GM21390 (cell line): ENCODE measurements at regions not wholly inside any gene's neighbourhood (a gene's known extent, or its start where the extent isn't known, plus 50 kb on each side); places are given as distances from the start of the nearest gene placed in this dataset.
"Not testable (repeated sequence)": the region's sequence is repeated elsewhere in the genome, so short reads cannot be mapped to it uniquely, and the experiment has no call there.

ENCODE experiments used
- ATAC-seq: cut with Tn5 transposase; IDR thresholded peaks from one replicate; pipeline ENCODE4 v1.9.1; 2021; ENCODE audit not compliant: unreplicated experiment

DNA sequence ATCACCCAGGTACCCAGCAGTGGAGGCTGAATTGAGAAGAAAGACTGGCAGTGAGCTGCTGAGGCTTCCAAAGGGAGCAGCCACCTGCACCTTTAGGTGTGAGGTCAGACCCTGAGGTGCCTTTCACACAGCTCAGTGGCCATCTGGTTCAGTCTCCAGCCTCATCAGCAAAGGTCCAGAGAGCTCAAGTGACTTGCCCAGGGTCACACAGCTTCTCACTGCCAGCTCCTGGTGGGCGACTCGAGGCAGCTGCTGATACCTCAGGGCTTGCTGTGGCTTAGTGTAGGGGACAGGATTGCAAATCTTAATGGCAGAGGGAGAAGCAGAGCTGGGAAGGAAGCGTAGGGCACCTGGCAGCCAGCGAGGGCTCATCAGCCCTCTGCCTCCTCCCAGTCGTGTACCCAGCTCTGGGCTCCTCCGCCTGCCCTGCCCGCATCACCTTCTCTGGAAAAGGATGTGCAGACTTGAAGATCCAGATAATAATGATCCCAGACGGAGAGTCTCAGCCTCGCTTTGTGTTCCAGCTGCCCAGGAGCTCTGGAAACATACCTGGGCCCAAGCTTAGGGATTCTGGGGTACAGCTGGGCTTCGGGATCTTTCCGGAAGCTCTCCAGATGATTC lies 165.3 kb upstream of the GSE1 start:
- no peak for ATAC-seq

DNA sequence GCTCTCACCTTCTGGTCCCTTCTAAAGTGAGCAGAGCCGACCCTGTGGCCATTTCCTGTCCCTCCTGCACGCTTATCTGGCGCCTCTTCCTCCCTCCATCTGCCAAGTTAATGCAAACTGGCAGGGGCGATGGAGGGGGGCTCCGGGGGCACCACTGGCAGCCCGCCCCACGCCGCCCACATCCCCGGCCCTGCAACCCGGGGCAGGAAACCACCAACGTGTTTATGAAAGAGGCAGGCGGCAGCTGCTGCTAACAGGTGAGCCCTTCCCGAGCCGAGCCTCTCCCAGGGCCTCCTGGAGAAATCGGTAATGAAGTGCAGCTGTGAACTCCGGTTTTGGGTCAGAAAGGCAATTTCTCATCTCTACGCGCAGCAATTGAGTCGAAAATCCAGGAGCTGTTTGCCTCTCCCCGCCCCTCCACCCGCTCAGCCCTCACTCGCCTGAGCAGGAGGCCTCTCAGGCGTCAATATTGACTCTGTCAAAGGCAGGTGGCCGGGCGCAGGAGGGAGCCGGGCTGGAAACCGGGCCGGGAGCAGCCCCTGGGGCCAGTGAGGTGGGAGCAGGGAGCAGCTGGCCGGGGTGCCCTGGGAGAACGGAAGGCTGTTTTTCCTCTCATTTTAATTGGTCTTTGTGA lies 164.4 kb upstream of the GSE1 start:
- ATAC-seq: no peak

DNA sequence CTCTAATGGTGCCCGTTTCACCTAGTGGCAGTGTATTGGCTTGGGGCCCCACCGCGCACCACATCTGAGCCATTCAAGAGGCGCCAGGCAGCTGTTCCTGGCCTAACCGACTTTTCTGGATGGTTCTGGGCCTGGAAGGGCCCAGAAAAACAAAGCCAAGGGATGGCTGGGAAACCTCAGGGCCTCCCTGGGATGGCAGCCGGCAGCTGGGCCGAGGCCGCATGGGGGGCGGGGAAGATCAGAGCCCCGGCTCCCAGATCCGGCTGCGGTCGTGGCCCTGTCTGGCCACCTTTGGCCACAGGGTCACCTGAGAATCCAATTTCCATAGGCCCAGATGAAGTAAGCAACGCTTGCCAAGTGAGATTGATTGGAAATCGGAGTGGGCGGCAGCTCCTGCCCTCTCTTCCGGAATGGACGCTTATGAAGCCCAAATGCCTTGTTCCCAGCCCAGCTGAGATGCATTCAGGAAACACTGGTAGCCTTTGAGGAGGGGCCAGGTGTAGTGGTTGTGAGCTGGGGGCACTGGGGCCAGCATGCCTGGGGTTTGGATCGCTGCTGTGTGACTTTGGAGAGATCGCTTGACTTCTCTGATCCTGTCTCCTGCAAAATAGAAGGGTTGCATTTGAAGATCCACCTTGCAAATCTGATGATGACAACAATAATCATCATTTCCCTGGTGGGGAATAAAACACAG lies 163.8 kb upstream of the GSE1 start:
- ATAC-seq: no peak

DNA sequence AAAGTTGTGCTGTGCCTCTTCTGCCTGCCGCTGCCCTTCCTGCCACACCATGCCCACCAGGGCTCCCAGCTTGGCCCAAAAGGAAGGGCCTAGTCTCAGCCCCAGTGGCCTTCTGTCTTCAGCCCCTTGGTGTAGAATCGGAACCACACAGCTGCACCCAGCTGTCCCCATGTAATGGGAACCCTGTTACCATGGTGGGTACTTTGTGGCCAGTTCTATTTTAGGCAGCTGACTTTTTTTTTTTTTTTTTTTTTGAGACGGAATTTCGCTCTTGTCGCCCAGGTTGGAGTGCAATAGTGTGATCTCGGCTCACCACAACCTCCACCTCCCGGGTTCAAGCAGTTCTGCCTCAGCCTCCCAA lies 163.3 kb upstream of the GSE1 start:
- ATAC-seq: no peak

DNA sequence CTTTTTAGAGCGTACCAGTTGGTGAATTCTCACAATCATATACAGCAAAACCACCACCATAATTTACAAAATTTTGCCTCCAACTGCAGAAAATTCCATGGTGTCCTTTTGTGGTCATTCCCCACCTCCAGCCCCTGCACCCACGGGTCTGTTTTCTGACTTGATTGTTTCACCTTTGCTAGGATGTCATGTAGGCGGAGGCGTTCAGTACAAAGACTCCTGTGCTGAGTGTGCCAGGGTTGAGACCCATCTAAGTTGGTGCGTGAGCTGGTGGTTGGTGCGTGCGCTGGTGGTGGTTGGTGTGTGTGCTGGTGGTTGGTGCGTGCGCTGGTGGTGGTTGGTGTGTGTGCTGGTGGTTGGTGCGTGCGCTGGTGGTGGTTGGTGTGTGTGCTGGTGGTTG lies 162.0 kb upstream of the GSE1 start:
- ATAC-seq: not testable (repeated sequence)

DNA sequence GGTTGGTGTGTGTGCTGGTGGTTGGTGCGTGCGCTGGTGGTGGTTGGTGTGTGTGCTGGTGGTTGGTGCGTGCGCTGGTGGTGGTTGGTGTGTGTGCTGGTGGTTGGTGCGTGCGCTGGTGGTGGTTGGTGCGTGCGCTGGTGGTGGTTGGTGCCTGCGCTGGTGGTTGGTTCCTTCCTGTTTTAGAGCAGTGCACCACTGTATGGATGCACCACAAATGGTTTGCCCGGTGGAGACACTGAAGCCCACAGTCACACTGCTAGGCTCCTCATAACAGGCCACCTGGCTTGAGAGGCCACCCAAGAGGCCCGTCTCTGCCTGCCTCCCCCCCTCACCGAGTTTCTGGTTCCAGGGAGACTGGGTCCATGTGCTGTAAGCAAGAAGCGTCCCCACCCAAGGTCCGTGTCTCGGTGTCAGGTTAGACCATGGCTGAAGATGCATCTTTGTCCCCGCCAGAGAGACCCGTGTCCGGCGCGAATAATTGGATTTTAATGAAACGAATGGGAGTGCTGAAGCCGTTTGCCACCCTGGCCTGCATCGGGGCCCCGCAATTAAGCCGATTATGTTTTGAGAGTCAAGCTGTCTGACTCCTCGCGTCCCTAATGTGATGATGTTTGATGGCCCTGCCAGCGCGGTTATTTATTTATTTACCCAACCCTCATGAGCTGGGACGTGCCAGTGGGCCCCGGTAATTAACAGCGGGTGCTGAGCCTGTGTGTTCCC lies 161.3 kb upstream of the GSE1 start:
- ATAC-seq: no peak

DNA sequence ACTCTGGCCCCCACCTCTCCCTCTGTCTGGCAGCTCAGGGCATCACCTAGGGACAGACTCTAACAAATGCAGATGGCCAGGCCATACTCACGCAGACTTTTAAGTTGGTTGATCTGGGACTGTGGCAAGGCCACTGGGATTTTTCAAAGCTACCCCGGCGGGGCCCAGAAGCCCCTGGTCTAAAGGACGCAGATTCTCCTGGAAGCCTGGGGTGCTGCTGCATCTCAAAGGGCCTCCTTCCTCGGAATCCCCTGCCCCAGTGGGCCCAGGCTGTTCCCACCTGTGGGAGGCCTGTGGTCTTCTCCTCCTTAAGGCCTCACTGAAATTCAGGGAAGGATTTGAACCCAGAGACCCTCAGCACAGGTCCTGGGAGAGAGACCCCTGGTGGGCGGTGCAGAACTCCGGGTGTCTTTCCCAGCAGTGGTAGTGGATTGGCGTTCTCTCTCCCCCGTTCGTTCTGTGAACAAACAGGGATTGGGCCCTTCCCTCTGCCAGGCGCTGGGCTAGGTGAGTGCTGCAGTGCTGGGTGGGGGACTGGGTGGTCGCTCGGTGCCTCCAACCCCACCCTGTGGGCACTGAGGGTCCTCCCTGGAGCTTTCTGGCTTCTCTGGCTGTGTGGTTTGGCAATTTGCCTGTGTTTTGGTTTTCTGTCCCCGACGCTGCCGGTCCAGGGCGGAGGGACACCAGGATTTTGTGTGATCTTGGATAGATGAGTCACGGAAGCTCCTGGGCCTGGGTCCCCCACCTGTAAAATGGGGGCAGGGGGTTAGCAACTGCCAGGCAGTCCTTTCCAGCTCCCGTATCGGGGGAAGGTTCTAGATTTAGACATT lies 160.5 kb upstream of the GSE1 start:
- ATAC-seq: no peak

DNA sequence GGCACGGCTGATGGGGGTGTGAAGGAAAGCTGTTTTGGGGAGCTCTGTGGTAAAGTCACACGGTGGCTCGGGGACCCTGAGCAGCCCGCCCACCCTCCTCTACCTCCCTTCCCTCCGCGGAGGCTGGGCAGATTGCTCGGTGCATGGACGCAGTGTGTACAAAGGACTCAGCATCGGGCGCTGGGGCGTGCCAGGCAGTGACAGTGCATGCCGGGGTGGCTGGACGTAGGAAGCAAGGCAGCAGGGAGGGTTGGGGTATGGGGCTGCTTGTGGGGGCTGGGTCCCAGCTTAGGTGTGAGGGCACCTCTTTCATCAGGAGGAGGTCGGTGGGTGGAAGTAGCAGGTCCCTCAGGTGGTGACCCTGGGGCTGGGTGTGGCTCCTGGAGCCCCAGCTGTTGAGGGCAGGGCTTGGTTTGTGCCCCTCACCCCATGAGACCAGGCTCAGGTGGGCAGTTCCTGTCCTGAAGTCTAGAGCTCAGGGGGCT lies 159.9 kb upstream of the GSE1 start:
- ATAC-seq: no peak

DNA sequence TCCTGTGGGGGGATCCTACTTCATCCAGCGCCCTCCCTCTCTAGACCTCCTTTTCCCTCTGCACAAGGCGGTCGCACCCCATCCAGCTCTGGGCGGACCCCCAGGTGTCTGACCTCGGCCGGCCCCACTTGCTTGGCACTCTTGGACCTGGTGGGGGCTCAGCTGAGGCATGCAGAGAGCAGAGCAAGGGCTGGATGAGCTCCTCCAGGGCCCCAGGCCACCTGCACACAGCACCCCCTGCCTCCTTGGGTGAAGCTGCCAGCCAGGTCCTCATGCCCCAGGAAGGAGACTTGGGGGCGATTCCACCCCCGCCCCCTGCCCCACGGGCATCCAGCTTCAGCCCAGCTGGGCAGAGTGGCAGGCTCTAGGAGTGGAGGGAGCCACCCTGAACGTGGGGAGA lies 159.4 kb upstream of the GSE1 start:
- ATAC-seq: no peak

DNA sequence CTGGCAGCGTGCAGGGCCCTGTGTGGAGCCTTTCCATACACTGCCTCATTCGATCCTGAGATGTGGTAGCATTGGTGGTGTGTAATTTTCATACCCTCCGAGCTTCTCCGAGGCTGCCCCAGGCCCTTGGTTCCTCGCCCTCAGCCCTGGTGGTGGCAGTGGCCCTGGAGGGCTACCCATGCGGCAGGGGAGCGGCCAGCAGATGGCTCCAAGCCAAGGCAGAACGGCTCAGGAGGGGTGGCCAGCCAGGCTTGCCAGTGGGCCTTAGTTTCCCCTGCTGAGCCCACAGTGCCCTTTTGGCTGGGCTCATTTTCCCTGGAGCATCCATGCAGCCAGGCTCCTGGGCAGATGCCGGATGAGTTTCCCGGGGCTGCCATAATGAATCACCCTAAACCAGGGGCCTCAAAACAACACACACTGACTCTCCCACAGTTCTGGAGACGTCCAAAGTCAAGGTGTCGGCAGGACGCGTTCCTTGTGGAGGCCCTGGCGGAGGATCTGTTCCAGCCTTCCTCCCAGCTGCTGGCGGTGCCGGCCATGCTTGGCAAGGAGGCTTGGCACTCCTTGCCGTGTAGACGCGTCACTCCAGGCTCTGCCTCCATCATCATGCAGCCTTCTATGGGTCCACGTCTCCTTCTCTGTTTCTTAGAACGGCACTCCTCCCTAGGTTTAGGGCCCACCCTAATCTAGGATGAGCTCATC lies 158.8 kb upstream of the GSE1 start:
- ATAC-seq: no peak

DNA sequence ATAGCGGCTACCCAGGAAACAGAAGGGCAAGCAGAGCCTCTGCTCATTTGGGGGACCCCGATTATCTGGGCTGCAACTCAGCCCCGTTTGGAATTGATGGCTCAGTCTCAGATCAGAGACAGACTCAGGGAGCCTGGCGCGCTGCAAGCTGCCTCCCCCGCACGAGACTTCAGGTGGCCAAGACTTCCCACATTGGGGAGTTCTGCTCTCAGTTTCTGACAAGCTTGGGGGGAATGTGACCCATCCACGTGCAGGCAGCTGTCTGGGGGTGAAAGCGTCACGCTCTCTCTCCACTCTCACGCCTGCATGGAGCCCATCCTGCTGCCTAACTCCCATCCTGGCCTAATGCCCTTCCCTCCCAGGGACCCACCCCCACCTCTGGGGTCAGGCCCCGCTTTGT lies 157.6 kb upstream of the GSE1 start:
- no peak for ATAC-seq

DNA sequence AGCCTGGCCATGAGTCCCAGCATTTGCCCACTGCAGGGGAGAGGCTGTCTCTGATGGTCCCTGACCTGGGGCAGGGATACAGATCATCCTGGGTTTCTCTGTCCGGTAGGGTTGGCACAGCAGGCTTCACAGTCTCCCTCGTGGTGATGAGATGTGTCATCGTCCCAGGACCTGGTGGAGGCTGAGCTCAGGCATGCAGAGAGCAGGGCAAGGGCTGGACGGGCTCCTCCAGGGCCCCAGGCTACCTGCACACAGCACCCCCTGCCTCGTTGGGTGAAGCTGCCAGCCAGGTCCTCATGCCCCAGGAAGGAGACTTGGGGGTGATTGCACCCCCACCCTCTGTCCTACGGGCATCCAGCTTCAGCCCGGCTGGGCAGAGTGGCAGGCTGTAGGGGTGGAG lies 155.8 kb upstream of the GSE1 start:
- no peak for ATAC-seq

DNA sequence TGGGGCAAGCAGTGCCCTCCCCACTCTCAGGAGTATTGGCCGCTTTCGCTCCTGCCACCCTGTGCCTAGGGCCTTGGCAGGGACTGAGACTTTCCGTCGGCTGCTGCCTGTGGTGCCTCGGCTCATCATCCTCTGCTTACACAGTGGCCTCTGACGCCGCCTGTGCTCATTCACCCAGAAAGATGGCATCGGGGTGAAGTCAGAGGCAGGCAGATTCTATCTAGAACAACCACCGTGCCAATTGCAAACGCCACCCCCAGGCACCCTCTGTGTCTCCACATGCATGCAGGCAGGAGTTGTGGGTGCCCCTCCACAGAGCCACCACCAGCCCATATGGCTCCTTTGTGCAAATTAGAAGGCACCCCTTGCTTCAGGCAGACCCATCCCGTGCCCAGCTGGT lies 154.2 kb upstream of the GSE1 start:
- no peak for ATAC-seq

DNA sequence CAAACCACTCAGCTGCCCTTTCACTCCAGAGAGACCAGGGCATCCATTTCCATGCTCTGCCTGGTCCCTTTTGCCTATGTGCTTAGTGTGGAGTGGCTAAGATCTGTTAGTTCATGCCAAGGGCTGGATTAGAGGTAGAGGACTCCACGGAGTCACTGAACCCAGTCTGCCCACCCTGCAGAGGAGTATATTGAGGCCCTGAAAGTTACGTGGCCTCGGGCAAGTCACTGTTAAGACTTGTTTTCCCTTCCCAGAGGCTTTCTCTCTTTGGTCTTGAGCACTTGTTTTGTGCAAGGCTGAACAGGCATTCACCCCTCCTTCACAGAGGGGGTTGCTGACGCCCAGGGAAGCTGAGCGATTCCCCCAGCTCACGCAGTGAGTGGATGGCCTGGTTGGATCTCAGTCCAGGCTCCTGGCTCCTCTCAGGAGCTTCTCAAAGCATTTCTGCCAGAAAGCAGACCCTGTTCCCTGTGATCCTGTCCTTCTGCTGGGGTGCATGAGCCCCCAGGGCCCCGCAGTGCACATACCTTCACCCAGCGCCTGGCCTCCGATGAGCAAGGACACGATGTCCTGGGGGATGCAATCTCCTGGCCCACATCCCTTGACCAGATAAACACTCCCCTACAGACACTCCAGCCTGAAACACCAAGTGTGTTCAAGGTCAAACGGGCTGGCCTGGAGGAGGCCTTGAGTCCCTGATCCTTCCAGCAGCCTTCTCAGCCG lies 153.4 kb upstream of the GSE1 start:
- ATAC-seq: no peak

DNA sequence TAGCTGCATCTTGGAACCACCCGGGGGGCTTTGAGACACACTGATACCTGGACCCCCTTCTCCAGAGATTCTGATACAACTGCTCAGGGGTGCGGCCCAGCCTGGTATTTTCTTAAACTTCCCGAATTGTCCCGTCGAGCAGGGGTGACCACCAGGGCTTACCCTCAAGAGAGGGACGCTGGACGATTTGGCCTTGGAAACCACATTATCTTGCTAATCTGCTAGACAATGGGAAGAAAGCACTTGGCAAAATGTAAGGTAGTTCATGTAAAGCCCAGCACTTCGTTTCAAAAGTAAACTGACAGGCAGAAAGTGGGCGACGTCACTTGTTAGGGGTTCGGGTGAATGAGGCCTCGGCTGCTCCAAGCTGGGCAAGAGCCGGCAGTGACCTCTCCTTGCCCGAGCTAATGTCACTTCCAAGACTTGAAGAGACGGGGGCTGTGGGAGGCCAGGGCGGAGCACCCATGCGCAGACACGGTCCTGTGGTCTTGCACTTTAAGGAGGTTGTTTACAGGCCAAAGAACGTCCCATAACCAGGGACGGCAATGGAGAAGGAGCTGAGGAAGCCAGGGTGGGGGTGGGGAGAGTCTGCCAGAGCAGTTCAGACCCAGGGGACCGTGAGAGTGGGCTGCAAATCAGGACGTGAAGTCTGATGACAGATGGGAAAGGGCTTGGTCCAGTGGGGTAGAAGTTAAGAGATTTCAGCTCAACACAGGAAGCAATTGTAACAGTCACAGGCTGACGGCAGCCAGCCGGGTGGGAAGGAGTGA lies 152.7 kb upstream of the GSE1 start:
- no peak for ATAC-seq

DNA sequence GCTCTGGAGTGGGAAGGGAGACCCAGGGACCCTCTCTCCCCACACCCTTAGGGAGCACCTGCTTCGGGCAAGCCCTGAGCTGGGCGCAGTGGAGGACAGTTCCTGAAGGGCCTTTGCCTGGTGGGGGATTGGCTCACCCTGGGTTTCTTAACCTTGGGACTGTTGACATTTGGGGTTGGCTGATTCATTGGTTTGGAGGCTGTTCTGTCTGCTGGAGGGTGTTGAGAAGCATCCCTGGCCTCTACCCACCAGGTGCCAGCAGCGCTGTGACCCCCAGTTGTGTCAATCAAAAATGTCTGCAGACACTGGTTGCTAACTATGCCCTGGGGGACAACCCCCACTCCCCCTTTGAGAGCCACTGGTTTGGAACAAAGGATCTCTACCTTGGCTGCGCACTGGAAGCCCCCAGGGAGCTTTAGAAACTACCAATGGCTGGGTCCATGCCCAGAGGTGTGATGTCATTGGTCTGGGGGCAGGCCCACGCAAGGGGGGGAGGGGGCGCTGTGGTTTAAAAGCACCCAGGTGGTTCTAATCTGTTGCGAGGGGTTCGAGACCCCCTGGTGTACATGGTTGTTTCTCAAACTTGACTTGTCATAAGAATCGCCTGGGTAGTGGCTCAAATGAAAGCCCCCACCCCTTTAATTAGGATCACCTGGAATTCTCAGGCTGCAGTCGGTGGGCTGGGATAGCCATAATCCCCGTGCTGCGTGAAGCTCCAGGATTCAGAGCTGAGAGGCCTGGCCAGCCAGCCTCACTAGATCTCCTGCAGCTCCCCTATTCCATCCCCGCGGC lies 151.9 kb upstream of the GSE1 start:
- ATAC-seq: no peak

DNA sequence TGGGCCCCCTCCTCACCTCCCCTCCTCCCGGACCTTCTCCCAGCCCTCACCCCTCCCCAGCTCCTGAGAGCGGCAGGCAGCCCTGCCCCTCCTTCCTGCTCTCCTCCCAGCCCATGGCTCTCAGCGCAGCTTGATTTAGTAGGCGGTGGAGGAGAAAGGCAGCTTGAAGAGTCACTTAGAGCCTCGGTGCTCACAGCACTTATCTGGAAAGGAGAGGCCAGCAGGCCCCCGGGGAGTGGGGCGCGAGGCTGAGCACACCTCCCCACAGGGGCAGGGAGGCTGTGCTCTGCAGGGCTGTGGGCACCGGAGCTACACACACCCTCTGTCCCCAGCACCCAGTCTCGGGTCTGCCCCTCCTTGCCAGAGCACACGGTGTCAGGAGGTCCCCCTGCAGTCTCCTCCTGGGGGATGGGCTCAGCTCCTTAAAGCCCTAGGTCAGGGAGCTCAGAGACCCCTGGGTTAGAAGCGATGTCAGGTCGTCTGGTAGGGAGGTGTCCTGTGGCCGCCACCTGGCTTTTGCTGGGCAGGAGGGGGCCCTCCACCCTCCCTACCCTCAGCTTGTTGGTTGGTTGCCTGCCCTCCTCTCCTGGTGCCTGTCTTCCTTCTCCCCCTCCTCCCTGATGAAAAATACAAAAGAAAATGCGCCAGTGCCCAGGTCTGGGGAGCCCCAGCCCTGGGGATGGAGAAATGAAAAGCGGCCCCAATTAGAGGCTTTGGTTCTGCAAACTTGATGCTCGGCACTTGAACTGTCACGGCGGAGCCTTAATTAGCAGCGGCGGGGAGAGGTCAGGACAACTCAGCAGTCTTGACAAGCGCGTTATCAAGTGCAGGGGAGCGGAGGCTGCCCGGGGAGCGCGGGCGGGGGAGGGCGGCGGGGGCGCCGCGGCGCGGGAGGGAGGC lies 151.1 kb upstream of the GSE1 start:
- ATAC-seq: no peak
